ENCODE measurements at regions not wholly inside any gene's neighbourhood (a gene's known extent, or its start where the extent isn't known, plus 50 kb on each side); places are given as distances from the start of the nearest gene placed in this dataset.

- TF ChIP-seq BCLAF1 (IDR thresholded peaks at IDR 0.05) (no peak), SMARCA5 (IDR thresholded peaks at IDR 0.05) (no peak), NKRF (conservative IDR thresholded peaks at IDR 0.05) (no peak), ZNF687 (IDR thresholded peaks at IDR 0.05) (no peak), TCF3 (IDR thresholded peaks at IDR 0.05; ENCODE audit: borderline replicate concordance, insufficient read depth, low read depth, low read length) (no peak), ETV6 (conservative IDR thresholded peaks at IDR 0.05 in 1 of 2, IDR thresholded peaks at IDR 0.05 in 1 of 2; ENCODE audit: borderline replicate concordance in 1 of 2, low read depth in 1 of 2) (no peak), POLR2AphosphoS5 (IDR thresholded peaks at IDR 0.05; ENCODE audit: low read length) (no peak), ZBTB4 (CRISPR knock-in tag; IDR thresholded peaks at IDR 0.05) (no peak), CHD4 (IDR thresholded peaks at IDR 0.05) (no peak), MYB (IDR thresholded peaks at IDR 0.05; ENCODE audit: borderline replicate concordance, low read depth, low read length) (no peak)
- TF ChIP-seq, protein P1, sequence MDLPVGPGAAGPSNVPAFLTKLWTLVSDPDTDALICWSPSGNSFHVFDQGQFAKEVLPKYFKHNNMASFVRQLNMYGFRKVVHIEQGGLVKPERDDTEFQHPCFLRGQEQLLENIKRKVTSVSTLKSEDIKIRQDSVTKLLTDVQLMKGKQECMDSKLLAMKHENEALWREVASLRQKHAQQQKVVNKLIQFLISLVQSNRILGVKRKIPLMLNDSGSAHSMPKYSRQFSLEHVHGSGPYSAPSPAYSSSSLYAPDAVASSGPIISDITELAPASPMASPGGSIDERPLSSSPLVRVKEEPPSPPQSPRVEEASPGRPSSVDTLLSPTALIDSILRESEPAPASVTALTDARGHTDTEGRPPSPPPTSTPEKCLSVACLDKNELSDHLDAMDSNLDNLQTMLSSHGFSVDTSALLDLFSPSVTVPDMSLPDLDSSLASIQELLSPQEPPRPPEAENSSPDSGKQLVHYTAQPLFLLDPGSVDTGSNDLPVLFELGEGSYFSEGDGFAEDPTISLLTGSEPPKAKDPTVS (IDR thresholded peaks at IDR 0.05; ENCODE audit: low read depth, low read length): no peak
Measured at GRCh38 chr4:19128176-19128575, 1106.6 kb upstream of the LCORL start (continued).

Data from GM12878 (cell line).